SK-N-SH treated with all-trans-retinoic acid at 6 μM for 48 hours (cell line): ENCODE measurements at regions not wholly inside any gene's neighbourhood (a gene's known extent, or its start where the extent isn't known, plus 50 kb on each side); places are given as distances from the start of the nearest gene placed in this dataset.

Experiments
- ATAC-seq: fragments of 200-7000 bp; cut with Tn5 transposase; 3 replicates; pipeline ENCODE4 v1.9.1; 2020; ENCODE audit warnings: mild to moderate bottlenecking, moderate library complexity
- ARNTL ChIP-seq: fragments of 450-650 bp; formaldehyde crosslinking; IDR thresholded peaks from 2 replicates; pipeline ENCODE4 v1.5.0; 2020; ENCODE audit warnings: low read depth, mild to moderate bottlenecking, moderate library complexity, borderline replicate concordance
- BACH2 ChIP-seq: fragments of 250-450 bp; sonication (Bioruptor Pico); IDR thresholded peaks from 2 replicates; pipeline ENCODE4 v1.9.0; 2021; ENCODE audit warnings: mild to moderate bottlenecking, borderline replicate concordance
- CSDC2 ChIP-seq: fragments of 250-450 bp; sonication (Bioruptor Pico); IDR thresholded peaks from 2 replicates; pipeline ENCODE4 v1.5.0; 2020; ENCODE audit warnings: mild to moderate bottlenecking, moderate library complexity
- CSRNP3 ChIP-seq: fragments of 250-450 bp; sonication (Bioruptor Pico); IDR thresholded peaks from 2 replicates; pipeline ENCODE4 v1.5.1; 2021; ENCODE audit warnings: mild to moderate bottlenecking, moderate library complexity
- ESRRG ChIP-seq: fragments of 250-450 bp; sonication (Bioruptor Pico); IDR thresholded peaks from 2 replicates; pipeline ENCODE4 v1.6.1; 2021; ENCODE audit warnings: mild to moderate bottlenecking
- GLIS3 ChIP-seq: fragments of 250-450 bp; sonication (Bioruptor Pico); IDR thresholded peaks from 2 replicates; pipeline ENCODE4 v1.5.0; 2020; ENCODE audit warnings: mild to moderate bottlenecking, moderate library complexity
- ISL1 ChIP-seq: fragments of 250-450 bp; sonication (Bioruptor Pico); IDR thresholded peaks from 2 replicates; pipeline ENCODE4 v2.1.2; 2022; ENCODE audit warnings: mild to moderate bottlenecking, moderate library complexity
- OSR1 ChIP-seq: fragments of 250-450 bp; sonication (Bioruptor Pico); IDR thresholded peaks from 2 replicates; pipeline ENCODE4 v1.8.0; 2022; ENCODE audit warnings: moderate library complexity, mild to moderate bottlenecking, inconsistent platforms
- PPARA ChIP-seq: fragments of 250-450 bp; sonication (Bioruptor Pico); IDR thresholded peaks from 2 replicates; pipeline ENCODE4 v1.5.0; 2020; ENCODE audit warnings: mild to moderate bottlenecking, borderline replicate concordance
- SNAI2 ChIP-seq: fragments of 250-450 bp; sonication (Bioruptor Pico); IDR thresholded peaks from 2 replicates; pipeline ENCODE4 v1.5.0; 2020; ENCODE audit warnings: mild to moderate bottlenecking, moderate library complexity
- TOX ChIP-seq: fragments of 250-450 bp; sonication (Bioruptor Pico); IDR thresholded peaks from 2 replicates; pipeline ENCODE4 v1.8.0; 2021; ENCODE audit warnings: mild to moderate bottlenecking, moderate library complexity, borderline replicate concordance
- TSHZ2 ChIP-seq: fragments of 250-450 bp; sonication (Bioruptor Pico); IDR thresholded peaks from 2 replicates; pipeline ENCODE4 v1.5.0; 2020; ENCODE audit warnings: mild to moderate bottlenecking, moderate library complexity
- ZC3H10 ChIP-seq: fragments of 250-450 bp; sonication (Bioruptor Pico); IDR thresholded peaks from 2 replicates; pipeline ENCODE4 v1.5.1; 2021; ENCODE audit warnings: mild to moderate bottlenecking, moderate library complexity
- ZFP3 ChIP-seq: fragments of 250-450 bp; sonication (Bioruptor Pico); IDR thresholded peaks from 2 replicates; pipeline ENCODE4 v1.5.0; 2020; ENCODE audit warnings: mild to moderate bottlenecking, moderate library complexity
- ZFP30 ChIP-seq: fragments of 450-650 bp; formaldehyde crosslinking; IDR thresholded peaks from 2 replicates; pipeline ENCODE4 v1.5.0; 2022; ENCODE audit warnings: mild to moderate bottlenecking, moderate library complexity
- ZNF565 ChIP-seq: fragments of 450-650 bp; formaldehyde crosslinking; conservative IDR thresholded peaks from 2 replicates; pipeline ENCODE4 v1.5.0; 2020; ENCODE audit warnings: low read depth, mild to moderate bottlenecking, moderate library complexity
- ZNF70 ChIP-seq: fragments of 450-650 bp; formaldehyde crosslinking; IDR thresholded peaks from 2 replicates; pipeline ENCODE4 v1.5.0; 2020; ENCODE audit warnings: mild to moderate bottlenecking, moderate library complexity
- TF ChIP-seq, protein P1 (sequence below): fragments of 250-450 bp; sonication (Bioruptor Pico); IDR thresholded peaks from 2 replicates; pipeline ENCODE4 v1.8.0; 2021; ENCODE audit warnings: low read depth, mild to moderate bottlenecking, moderate library complexity, borderline replicate concordance
- TF ChIP-seq, protein P2 (sequence below): fragments of 250-450 bp; sonication (Bioruptor Pico); IDR thresholded peaks from 2 replicates; pipeline ENCODE4 v1.5.1; 2020; ENCODE audit warnings: low read depth, mild to moderate bottlenecking, moderate library complexity
- TF ChIP-seq, protein P3 (sequence below): fragments of 250-450 bp; sonication (Bioruptor Pico); IDR thresholded peaks from 2 replicates; pipeline ENCODE4 v1.8.0; 2020; ENCODE audit warnings: mild to moderate bottlenecking, moderate library complexity, borderline replicate concordance

DNA sequence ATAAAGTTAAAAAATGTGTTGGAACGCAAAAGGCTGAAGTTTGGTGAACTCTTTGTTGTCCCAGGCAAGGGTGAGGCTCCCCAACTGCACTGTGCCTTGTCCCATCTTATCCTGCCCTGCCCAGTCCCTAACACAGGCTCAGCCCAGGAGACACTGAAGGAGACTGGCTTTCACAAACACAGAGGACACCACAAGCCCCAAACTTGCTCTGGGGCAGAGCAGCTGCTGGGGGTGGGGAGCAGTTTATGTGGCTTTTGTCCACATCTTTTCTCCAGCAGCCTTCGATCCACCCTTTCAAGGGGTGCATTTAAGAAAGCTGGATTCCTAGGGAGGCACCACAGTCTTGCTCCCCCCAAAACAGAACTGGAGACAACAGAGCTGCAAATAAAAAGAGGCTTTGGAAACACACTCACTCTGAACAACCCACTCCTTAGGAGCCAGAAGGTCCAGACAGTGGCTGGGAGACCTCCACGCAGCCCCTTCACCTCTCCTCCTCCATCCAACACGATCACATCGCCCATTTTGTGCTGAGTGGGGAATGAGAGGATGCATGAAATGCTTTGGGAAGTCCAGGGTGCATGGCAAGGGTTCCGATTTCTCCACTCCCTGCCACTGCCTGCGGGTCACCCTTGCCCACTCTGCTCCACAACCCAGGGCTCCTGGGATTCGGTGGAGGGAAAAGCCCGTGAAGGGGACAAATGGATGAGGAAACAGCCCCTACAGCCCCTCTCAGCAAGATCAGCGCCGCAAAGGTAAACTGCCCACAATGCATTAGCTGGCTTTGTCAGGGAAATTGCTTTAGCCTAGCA is 260.5 kb upstream of the TLE3 start:
- no peak for TF ChIP-seq TOX (CRISPR knock-in tag)
- TF ChIP-seq CSDC2: no peak
- ATAC-seq: no peak

- no peak for ATAC-seq
- TF ChIP-seq, protein P1, sequence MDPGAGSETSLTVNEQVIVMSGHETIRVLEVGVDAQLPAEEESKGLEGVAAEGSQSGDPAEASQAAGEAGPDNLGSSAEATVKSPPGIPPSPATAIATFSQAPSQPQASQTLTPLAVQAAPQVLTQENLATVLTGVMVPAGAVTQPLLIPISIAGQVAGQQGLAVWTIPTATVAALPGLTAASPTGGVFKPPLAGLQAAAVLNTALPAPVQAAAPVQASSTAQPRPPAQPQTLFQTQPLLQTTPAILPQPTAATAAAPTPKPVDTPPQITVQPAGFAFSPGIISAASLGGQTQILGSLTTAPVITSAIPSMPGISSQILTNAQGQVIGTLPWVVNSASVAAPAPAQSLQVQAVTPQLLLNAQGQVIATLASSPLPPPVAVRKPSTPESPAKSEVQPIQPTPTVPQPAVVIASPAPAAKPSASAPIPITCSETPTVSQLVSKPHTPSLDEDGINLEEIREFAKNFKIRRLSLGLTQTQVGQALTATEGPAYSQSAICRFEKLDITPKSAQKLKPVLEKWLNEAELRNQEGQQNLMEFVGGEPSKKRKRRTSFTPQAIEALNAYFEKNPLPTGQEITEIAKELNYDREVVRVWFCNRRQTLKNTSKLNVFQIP (CRISPR knock-in tag): no peak
- TF ChIP-seq ISL1 (CRISPR knock-in tag) (no peak), ESRRG (CRISPR knock-in tag) (no peak), SNAI2 (CRISPR knock-in tag) (no peak), ZFP30 (CRISPR knock-in tag) (no peak), PPARA (CRISPR knock-in tag) (no peak), ARNTL (no peak), TOX (CRISPR knock-in tag) (no peak), OSR1 (CRISPR knock-in tag) (no peak), ZNF565 (CRISPR knock-in tag) (no peak), ZFP3 (CRISPR knock-in tag) (no peak), GLIS3 (CRISPR knock-in tag) (no peak), ZC3H10 (CRISPR knock-in tag) (no peak), CSRNP3 (CRISPR knock-in tag) (no peak), BACH2 (CRISPR knock-in tag) (no peak), CSDC2 (no peak)
- TF ChIP-seq, protein P2, sequence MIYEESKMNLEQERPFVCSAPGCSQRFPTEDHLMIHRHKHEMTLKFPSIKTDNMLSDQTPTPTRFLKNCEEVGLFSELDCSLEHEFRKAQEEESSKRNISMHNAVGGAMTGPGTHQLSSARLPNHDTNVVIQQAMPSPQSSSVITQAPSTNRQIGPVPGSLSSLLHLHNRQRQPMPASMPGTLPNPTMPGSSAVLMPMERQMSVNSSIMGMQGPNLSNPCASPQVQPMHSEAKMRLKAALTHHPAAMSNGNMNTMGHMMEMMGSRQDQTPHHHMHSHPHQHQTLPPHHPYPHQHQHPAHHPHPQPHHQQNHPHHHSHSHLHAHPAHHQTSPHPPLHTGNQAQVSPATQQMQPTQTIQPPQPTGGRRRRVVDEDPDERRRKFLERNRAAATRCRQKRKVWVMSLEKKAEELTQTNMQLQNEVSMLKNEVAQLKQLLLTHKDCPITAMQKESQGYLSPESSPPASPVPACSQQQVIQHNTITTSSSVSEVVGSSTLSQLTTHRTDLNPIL: no peak
- TF ChIP-seq, protein P3, sequence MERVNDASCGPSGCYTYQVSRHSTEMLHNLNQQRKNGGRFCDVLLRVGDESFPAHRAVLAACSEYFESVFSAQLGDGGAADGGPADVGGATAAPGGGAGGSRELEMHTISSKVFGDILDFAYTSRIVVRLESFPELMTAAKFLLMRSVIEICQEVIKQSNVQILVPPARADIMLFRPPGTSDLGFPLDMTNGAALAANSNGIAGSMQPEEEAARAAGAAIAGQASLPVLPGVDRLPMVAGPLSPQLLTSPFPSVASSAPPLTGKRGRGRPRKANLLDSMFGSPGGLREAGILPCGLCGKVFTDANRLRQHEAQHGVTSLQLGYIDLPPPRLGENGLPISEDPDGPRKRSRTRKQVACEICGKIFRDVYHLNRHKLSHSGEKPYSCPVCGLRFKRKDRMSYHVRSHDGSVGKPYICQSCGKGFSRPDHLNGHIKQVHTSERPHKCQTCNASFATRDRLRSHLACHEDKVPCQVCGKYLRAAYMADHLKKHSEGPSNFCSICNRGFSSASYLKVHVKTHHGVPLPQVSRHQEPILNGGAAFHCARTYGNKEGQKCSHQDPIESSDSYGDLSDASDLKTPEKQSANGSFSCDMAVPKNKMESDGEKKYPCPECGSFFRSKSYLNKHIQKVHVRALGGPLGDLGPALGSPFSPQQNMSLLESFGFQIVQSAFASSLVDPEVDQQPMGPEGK (CRISPR knock-in tag): no peak
Measured at GRCh38 chr15:70357453-70357852, 259.7 kb upstream of the TLE3 start.

DNA sequence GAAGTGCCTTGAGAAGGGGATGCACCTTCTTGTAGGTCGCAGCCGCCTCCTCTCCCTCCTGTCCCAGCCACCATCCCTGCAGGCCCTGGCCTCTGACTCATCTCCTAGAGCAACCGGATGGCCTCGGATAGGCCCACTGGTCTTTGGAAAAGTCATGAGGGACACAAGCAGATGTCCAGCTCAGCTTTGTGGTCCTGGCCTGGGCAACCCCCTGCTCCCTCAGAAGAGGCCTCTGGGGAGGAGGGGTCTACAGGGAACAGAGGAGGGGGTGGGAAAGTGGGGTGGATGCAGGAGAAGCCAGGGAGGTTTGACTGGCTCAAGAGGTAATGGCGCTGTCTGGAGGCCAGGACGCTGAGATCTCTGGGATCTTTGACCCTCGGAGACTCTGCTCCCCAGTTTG is 259.2 kb upstream of the TLE3 start:
- peak; percentile 67 for ATAC-seq
- TF ChIP-seq OSR1 (CRISPR knock-in tag): no peak
- no peak for TF ChIP-seq ZFP30 (CRISPR knock-in tag)
- no peak for TF ChIP-seq ESRRG (CRISPR knock-in tag)
- TF ChIP-seq, protein P2: no peak
- no peak for TF ChIP-seq ISL1 (CRISPR knock-in tag)
- no peak for TF ChIP-seq ZNF70 (CRISPR knock-in tag)
- no peak for TF ChIP-seq ZFP3 (CRISPR knock-in tag)
- no peak for TF ChIP-seq ZC3H10 (CRISPR knock-in tag)
- TF ChIP-seq TSHZ2 (CRISPR knock-in tag): no peak
- TF ChIP-seq CSDC2: no peak
- no peak for TF ChIP-seq SNAI2 (CRISPR knock-in tag)
- TF ChIP-seq, all 23 proteins: peak for 0
